Caco-2 (cell line): ENCODE measurements at regions not wholly inside any gene's neighbourhood (a gene's known extent, or its start where the extent isn't known, plus 50 kb on each side); places are given as distances from the start of the nearest gene placed in this dataset.
A peak's percentile ranks its signal among the peaks of the same experiment; 100 is the strongest.

Source experiments
- BruUV-seq: library from RNA; stranded (reverse); fragments of 400-500 nt; replicated peaks from 2 replicates; lab custom pipeline; 2021; lab: Mats Ljungman, UMichigan
- CTCF ChIA-PET: fragments of 300-600 bp; sonication (Branson Sonifier 250); formaldehyde crosslinking; loops from one replicate; lab custom pipeline; 2022; ENCODE audit warnings: antibody characterized with exemption; lab: Charles Lee
- POLR2A ChIA-PET: fragments of 300-600 bp; sonication (Branson Sonifier 250); formaldehyde crosslinking; loops from one replicate; lab custom pipeline; 2022; ENCODE audit warnings: antibody characterized with exemption; lab: Charles Lee
- DNase-seq, 2 experiments: peaks; one replicate each; pipeline versions ENCODE4 v3.0.0 to v3.0.0-alpha.2; 2020 to 2022
- H3K27me3 ChIP-seq: replicated peaks from 2 replicates; pipeline ENCODE4 v1.6.0; 2011; ENCODE audit warnings: low read length; ENCODE audit not compliant: control insufficient read depth, insufficient read depth
- H3K36me3 ChIP-seq: 2 replicates; pipeline ENCODE4 v1.5.1; 2011; ENCODE audit warnings: low read length; ENCODE audit not compliant: control insufficient read depth, insufficient read depth
- H3K4me1 ChIP-seq: fragments of 250-450 bp; sonication (Bioruptor Pico); 2 replicates; pipeline ENCODE4 v1.5.1; 2020; ENCODE audit warnings: mild to moderate bottlenecking
- H3K4me3 ChIP-seq: 2 replicates; pipeline ENCODE4 v1.5.1; 2011; ENCODE audit warnings: low read depth, mild to moderate bottlenecking, control low read depth, low read length
- H3K9me3 ChIP-seq: fragments of 250-450 bp; sonication (Bioruptor Pico); 2 replicates; pipeline ENCODE4 v1.5.1; 2020; ENCODE audit warnings: mild to moderate bottlenecking, moderate library complexity
- H3K27ac Mint-ChIP-seq: one replicate; pipeline ENCODE4 v1.8.0; 2022; ENCODE audit warnings: mixed read lengths; ENCODE audit not compliant: unreplicated experiment
- H3K27me3 Mint-ChIP-seq: one replicate; pipeline ENCODE4 v1.8.0; 2022; ENCODE audit warnings: mixed read lengths; ENCODE audit not compliant: insufficient read depth, unreplicated experiment
- H3K36me3 Mint-ChIP-seq: one replicate; pipeline ENCODE4 v1.8.0; 2022; ENCODE audit warnings: mild to moderate bottlenecking, mixed read lengths; ENCODE audit not compliant: insufficient read depth, unreplicated experiment
- H3K4me1 Mint-ChIP-seq: one replicate; pipeline ENCODE4 v1.8.0; 2022; ENCODE audit warnings: low read depth, mixed read lengths; ENCODE audit not compliant: unreplicated experiment
- H3K4me3 Mint-ChIP-seq: one replicate; pipeline ENCODE4 v1.8.0; 2022; ENCODE audit warnings: mild to moderate bottlenecking, moderate library complexity, mixed read lengths; ENCODE audit not compliant: unreplicated experiment
- H3K9me3 Mint-ChIP-seq: one replicate; pipeline ENCODE4 v1.8.0; 2022; ENCODE audit warnings: mixed read lengths; ENCODE audit not compliant: unreplicated experiment
- CTCF ChIP-seq, 2 experiments: fragments of 200-600 bp in 1 of 2; IDR thresholded peaks; 1 replicate in 1 of 2; 2 replicates in 1 of 2; pipeline versions ENCODE4 v1.5.1 to v1.8.0; 2011 to 2022; ENCODE audit warnings: antibody characterized with exemption in 1 of 2, control low read depth in 1 of 2, inconsistent platforms in 1 of 2, low read depth in 1 of 2, low read length in 1 of 2, mild to moderate bottlenecking in 1 of 2, moderate library complexity in 1 of 2; ENCODE audit not compliant: insufficient read depth in 1 of 2, severe bottlenecking in 1 of 2, unreplicated experiment in 1 of 2
- intact Hi-C: fragments of 100-400 bp; cut with micrococcal nuclease; formaldehyde crosslinking; loops from one replicate; pipeline ENCODE4 v1.10.0; 2022; ENCODE audit not compliant: unreplicated experiment

- intact Hi-C loops, result loop anchor here (1.0 to 10.0 kb wide), 3 partner anchors 9 to 327 kb away; partner anchors contain the start of gene RREB1
- peaks cover 8% of the 10 kb centered on the region for H3K4me1 Mint-ChIP-seq
- peak; percentile 63 to 74 for DNase-seq
- no peaks in the 10 kb centered on the region for H3K9me3 Mint-ChIP-seq
- ChIA-PET POLR2A (interaction anchor here (0.6 to 1.1 kb wide), 2 partner anchors 9 to 146 kb away, joined by 3 to 9 read pairs; no protein-coding TSS in a partner anchor), CTCF (interaction anchor here (0.6 kb wide), 1 partner anchor 564 kb away, joined by 3 read pairs; no protein-coding TSS in a partner anchor)
- H3K4me3 ChIP-seq, result peak overlapping the region; percentile 77
- no peaks in the 10 kb centered on the region for H3K27me3 Mint-ChIP-seq
- peak overlapping the region; percentile 73 for H3K4me3 Mint-ChIP-seq
- peaks cover 6% of the 10 kb centered on the region for H3K36me3 Mint-ChIP-seq
- H3K9me3 ChIP-seq, result no peaks in the 10 kb centered on the region
- H3K36me3 ChIP-seq, result no peaks in the 10 kb centered on the region
- TF ChIP-seq CTCF (IDR thresholded peaks at IDR 0.05; ENCODE audit: insufficient read depth in 1 of 2, low read depth in 1 of 2, low read length in 1 of 2, severe bottlenecking in 1 of 2, unreplicated experiment in 1 of 2), result no peak
- H3K4me1 ChIP-seq, result peaks cover 3% of the 10 kb centered on the region; the same call in 1 of the 2 replicates
- peak overlapping the region; percentile 55 for H3K27ac Mint-ChIP-seq
- H3K27me3 ChIP-seq, result no peaks in the 10 kb centered on the region
- BruUV-seq, result no TSS peak
Measured at GRCh38 chr6:7051780-7052442, 55.9 kb upstream of the RREB1 start.

GRCh38 chr6:7052443-7053011 lies 55.2 kb upstream of the RREB1 start:
- no peaks in the 10 kb centered on the region for H3K27me3 Mint-ChIP-seq
- H3K9me3 Mint-ChIP-seq, result no peaks in the 10 kb centered on the region
- no peak for TF ChIP-seq CTCF (IDR thresholded peaks at IDR 0.05; ENCODE audit: insufficient read depth in 1 of 2, low read depth in 1 of 2, low read length in 1 of 2, severe bottlenecking in 1 of 2, unreplicated experiment in 1 of 2)
- BruUV-seq, result no TSS peak
- peaks cover 3% of the 10 kb centered on the region; the same call in 1 of the 2 replicates for H3K4me1 ChIP-seq
- no peaks in the 10 kb centered on the region for H3K27me3 ChIP-seq
- peak; percentile 35 to 43 for DNase-seq
- H3K4me3 ChIP-seq, result peak overlapping the region; percentile 77
- CTCF ChIA-PET, result no interaction called here
- intact Hi-C loops, result loop anchor here (1.0 to 10.0 kb wide), 2 partner anchors 9 to 328 kb away; no protein-coding TSS in a partner anchor
- POLR2A ChIA-PET, result interaction anchor here (0.6 to 1.1 kb wide), 2 partner anchors 10 to 146 kb away, joined by 3 to 9 read pairs; no protein-coding TSS in a partner anchor
- H3K4me1 Mint-ChIP-seq, result peaks cover 11% of the 10 kb centered on the region
- H3K36me3 Mint-ChIP-seq, result peaks cover 9% of the 10 kb centered on the region
- H3K36me3 ChIP-seq, result no peaks in the 10 kb centered on the region
- H3K9me3 ChIP-seq, result no peaks in the 10 kb centered on the region
- peak overlapping the region; percentile 74 for H3K27ac Mint-ChIP-seq
- H3K4me3 Mint-ChIP-seq, result peak overlapping the region; percentile 73

GRCh38 chr6:7053125-7053774 lies 54.5 kb upstream of the RREB1 start:
- BruUV-seq, result TSS peak; percentile 30
- Mint-ChIP-seq H3K4me3 (peak overlapping the region; percentile 73), H3K27ac (peak overlapping the region; percentile 74), H3K36me3 (peaks cover 9% of the 10 kb centered on the region), H3K9me3 (no peaks in the 10 kb centered on the region), H3K4me1 (peaks cover 15% of the 10 kb centered on the region), H3K27me3 (no peaks in the 10 kb centered on the region)
- intact Hi-C loops, result loop anchor here (10.0 kb wide), 1 partner anchor 328 kb away; no protein-coding TSS in a partner anchor
- Histone ChIP-seq H3K4me1 (peaks cover 5% of the 10 kb centered on the region), H3K4me3 (no peak overlapping the region), H3K9me3 (no peaks in the 10 kb centered on the region), H3K36me3 (no peaks in the 10 kb centered on the region), H3K27me3 (no peaks in the 10 kb centered on the region)
- DNase-seq, result no peak
- TF ChIP-seq CTCF (IDR thresholded peaks at IDR 0.05; ENCODE audit: insufficient read depth in 1 of 2, low read depth in 1 of 2, low read length in 1 of 2, severe bottlenecking in 1 of 2, unreplicated experiment in 1 of 2), result no peak
- ChIA-PET POLR2A (no interaction called here), CTCF (no interaction called here)
